ENCODE measurements at regions not wholly inside any gene's neighbourhood (a gene's known extent, or its start where the extent isn't known, plus 50 kb on each side); places are given as distances from the start of the nearest gene placed in this dataset.

GRCh38 chr1:242870966-242871365, 346.5 kb upstream of the PLD5 start:
- no peak for TF ChIP-seq POLR2A (IDR thresholded peaks at IDR 0.05; ENCODE audit: low read depth, low read length)
- TF ChIP-seq TAF1 (IDR thresholded peaks at IDR 0.05; ENCODE audit: borderline replicate concordance, low read depth, low read length): no peak
- TF ChIP-seq POLR2AphosphoS5 (IDR thresholded peaks at IDR 0.05; ENCODE audit: low read depth, low read length): no peak
